Adipocyte (in vitro differentiated cells): ENCODE measurements at regions not wholly inside any gene's neighbourhood (a gene's known extent, or its start where the extent isn't known, plus 50 kb on each side); places are given as distances from the start of the nearest gene placed in this dataset.

ENCODE experiments used
- DNase-seq: peaks from one replicate; pipeline ENCODE4 v3.0.0-alpha.2; 2015; ENCODE audit warnings: low read depth
- H3K27me3 ChIP-seq: replicated peaks from 2 replicates; pipeline ENCODE4 v1.7.0; 2013; ENCODE audit warnings: mild to moderate bottlenecking, low read length, moderate library complexity; ENCODE audit not compliant: control insufficient read depth, insufficient read depth
- H3K36me3 ChIP-seq: 2 replicates; pipeline ENCODE4 v1.7.0; 2013; ENCODE audit warnings: low read length, mild to moderate bottlenecking, moderate library complexity; ENCODE audit not compliant: control insufficient read depth, insufficient read depth, severe bottlenecking
- H3K4me1 ChIP-seq: 2 replicates; pipeline ENCODE4 v1.7.0; 2013; ENCODE audit warnings: mild to moderate bottlenecking, low read length, moderate library complexity; ENCODE audit not compliant: control insufficient read depth, insufficient read depth
- H3K4me3 ChIP-seq: 2 replicates; pipeline ENCODE4 v1.7.0; 2013; ENCODE audit warnings: mild to moderate bottlenecking, low read length, moderate library complexity
- H3K9ac ChIP-seq: 2 replicates; pipeline ENCODE4 v1.7.0; 2013; ENCODE audit warnings: mild to moderate bottlenecking, low read length, moderate library complexity
- H3K9me3 ChIP-seq: 2 replicates; pipeline ENCODE4 v1.7.0; 2013; ENCODE audit warnings: mild to moderate bottlenecking, low read length, moderate library complexity; ENCODE audit not compliant: control insufficient read depth

DNA sequence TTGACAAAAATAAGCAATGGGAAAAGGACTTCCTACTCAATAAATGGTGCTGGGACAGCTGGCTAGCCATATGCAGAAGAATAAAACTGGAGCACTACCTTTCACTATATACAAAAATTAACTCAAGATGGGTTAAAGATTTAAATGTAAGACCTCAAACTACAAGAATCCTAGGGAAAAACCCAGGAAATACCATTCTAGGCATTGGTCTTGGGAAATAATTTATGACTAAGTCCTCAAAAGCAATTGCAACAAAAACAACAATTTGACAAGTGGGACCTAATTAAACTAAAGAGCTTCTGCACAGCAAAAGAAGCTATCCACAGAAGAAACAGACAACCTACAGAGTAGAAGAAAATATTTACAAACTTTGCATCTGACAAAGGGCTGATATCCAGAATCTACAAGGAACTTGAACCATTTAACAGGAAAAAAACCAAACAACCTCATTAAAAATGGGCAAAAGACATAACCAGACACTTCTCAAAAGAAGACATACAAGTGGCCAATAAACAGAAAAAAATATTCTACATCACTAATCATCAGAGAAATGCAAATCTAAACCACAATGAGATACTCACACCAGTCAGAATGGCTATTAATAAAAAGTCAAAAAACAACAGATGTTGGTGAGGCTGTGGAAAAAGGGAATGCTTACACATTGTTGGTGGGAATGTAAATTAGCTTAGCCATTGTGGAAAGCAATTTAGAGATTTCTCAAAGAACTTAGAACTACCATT lies 75.2 kb upstream of the CPEB4 start:
- no peaks in the 10 kb centered on the region for H3K27me3 ChIP-seq
- peaks cover 29% of the 10 kb centered on the region for H3K4me1 ChIP-seq
- no peak overlapping the region for H3K4me3 ChIP-seq
- H3K9ac ChIP-seq, result no peak overlapping the region
- no peaks in the 10 kb centered on the region for H3K36me3 ChIP-seq
- no peaks in the 10 kb centered on the region for H3K9me3 ChIP-seq
- DNase-seq, result peak; percentile 61

DNA sequence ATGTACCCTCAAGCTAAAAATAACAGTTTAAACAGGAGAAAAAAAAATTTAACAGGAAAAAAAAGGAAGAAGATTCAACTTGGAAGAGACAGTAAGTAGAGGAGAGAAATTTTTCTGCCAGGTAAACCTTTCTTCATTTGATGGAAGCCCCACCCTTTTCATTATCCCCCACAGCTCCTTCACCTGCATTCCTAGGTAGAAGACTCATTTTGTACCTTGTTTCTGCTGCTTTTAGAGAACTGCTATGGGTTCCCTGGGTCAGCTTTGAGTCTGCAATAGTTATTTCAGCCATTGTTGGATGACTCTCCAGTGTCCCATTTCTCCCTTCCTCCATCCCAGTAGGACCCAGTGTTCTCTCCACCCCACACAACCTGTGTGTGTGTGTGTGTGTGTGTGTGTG lies 74.1 kb upstream of the CPEB4 start:
- Histone ChIP-seq H3K4me1 (peaks cover 20% of the 10 kb centered on the region), H3K36me3 (no peaks in the 10 kb centered on the region), H3K27me3 (no peaks in the 10 kb centered on the region), H3K9ac (no peak overlapping the region), H3K4me3 (no peak overlapping the region), H3K9me3 (no peaks in the 10 kb centered on the region)
- DNase-seq, result no peak

GRCh38 chr5:173815571-173815970 lies 72.6 kb upstream of the CPEB4 start:
- H3K36me3 ChIP-seq, result no peaks in the 10 kb centered on the region
- no peak for DNase-seq

DNA sequence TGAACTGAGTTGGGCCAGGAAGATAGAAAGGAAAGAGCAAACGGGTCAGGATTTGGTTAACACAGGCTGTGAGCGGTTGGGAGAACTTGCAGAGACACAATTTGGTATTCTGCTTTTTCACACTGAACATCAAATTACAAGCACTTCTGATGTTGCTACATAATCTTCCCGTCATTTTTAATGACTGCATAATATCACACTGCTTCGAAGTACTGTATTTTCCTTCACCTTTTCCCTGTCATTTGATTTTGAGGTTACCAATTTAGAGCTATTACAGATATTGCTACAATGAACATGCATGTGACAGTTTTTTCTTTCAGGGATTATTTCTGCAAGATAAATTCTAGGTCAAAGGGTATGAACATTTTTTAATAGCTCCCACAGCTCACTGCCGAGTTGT lies 71.4 kb upstream of the CPEB4 start:
- H3K9ac ChIP-seq, result no peak overlapping the region
- no peaks in the 10 kb centered on the region for H3K27me3 ChIP-seq
- no peak overlapping the region for H3K4me3 ChIP-seq
- DNase-seq, result no peak
- H3K4me1 ChIP-seq, result peaks cover 11% of the 10 kb centered on the region
- peaks cover 6% of the 10 kb centered on the region for H3K9me3 ChIP-seq
- H3K36me3 ChIP-seq, result no peaks in the 10 kb centered on the region

More at GRCh38 chr5:173815571-173815970, 72.6 kb upstream of the CPEB4 start:
- Histone ChIP-seq H3K27me3 (no peaks in the 10 kb centered on the region), H3K4me1 (peaks cover 11% of the 10 kb centered on the region), H3K9ac (no peak overlapping the region), H3K9me3 (peaks cover 6% of the 10 kb centered on the region), H3K4me3 (no peak overlapping the region)

DNA sequence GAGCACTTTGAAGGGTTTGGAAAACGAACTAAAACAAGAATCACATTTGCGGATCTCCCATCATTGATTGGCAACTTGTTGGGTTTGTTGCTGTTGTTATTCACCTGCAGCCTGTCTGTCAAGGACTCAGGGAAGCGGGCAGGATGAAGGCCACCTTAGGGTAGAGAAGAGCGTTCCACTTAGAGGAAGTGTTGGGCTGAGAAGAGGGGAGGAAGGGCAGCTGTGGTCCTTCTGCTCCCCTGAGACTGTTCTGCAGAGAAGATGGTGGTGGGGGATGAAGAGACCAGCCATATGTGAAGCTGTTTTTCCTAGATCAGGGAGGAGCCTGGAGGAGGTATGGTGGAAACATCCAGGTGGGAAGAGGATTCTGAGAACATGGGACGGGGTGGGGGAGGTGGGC lies 70.6 kb upstream of the CPEB4 start:
- H3K9me3 ChIP-seq, result peaks cover 6% of the 10 kb centered on the region
- H3K9ac ChIP-seq, result no peak overlapping the region
- H3K4me1 ChIP-seq, result peaks cover 8% of the 10 kb centered on the region
- H3K36me3 ChIP-seq, result no peaks in the 10 kb centered on the region
- DNase-seq, result no peak
- H3K27me3 ChIP-seq, result no peaks in the 10 kb centered on the region
- no peak overlapping the region for H3K4me3 ChIP-seq

DNA sequence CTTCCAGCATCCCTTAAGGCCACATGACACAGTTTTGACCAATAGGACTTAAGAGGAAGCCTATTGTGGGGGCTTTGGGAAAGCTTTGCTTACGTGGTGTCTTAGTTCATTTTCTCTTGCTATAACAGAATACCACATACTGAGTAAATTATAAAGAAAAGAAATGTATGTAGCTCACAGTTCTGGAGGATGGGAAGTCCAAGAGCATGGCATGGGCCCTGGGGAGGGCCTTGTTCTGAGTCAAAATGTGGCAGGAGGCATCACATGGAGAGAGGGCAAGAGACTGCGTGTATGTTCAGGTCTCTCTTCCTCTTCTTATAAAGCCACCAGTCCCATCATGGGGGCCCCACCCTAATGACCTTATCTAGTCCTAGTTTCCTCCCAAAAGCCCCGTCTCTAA lies 68.6 kb upstream of the CPEB4 start:
- no peaks in the 10 kb centered on the region for H3K36me3 ChIP-seq

DNA sequence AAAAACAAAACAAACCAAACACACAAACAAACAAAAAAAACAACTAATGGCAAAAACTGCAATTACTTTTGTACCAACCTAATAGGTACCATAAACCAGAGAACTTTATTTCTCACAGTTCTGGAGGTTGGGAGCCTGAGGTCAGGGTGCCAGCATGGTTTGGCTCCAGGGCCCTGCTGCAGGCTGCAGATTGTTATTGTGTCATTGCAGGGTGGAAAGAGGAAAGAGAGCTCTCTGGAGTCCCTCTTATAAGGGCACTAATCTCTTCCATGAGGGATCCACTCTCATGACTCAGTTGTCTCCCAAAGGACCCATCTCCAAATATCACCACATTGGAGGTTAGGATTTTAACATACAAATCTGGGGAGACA lies 64.9 kb upstream of the CPEB4 start:
- H3K9ac ChIP-seq, result no peak overlapping the region
- no peaks in the 10 kb centered on the region for H3K36me3 ChIP-seq
- H3K4me3 ChIP-seq, result no peak overlapping the region
- peaks cover 14% of the 10 kb centered on the region for H3K9me3 ChIP-seq
- no peaks in the 10 kb centered on the region for H3K27me3 ChIP-seq
- no peak for DNase-seq
- peaks cover 17% of the 10 kb centered on the region for H3K4me1 ChIP-seq

More for the DNA sequence above, 68.6 kb upstream of the CPEB4 start:
- no peak for DNase-seq
- H3K9me3 ChIP-seq, result peaks cover 6% of the 10 kb centered on the region
- H3K27me3 ChIP-seq, result no peaks in the 10 kb centered on the region
- H3K9ac ChIP-seq, result no peak overlapping the region
- H3K4me1 ChIP-seq, result peaks cover 10% of the 10 kb centered on the region
- no peak overlapping the region for H3K4me3 ChIP-seq

GRCh38 chr5:173823721-173824567 lies 64.2 kb upstream of the CPEB4 start:
- peaks cover 17% of the 10 kb centered on the region for H3K4me1 ChIP-seq
- DNase-seq, result peak; percentile 91
- H3K27me3 ChIP-seq, result no peaks in the 10 kb centered on the region
- H3K9ac ChIP-seq, result no peak overlapping the region
- H3K9me3 ChIP-seq, result peaks cover 15% of the 10 kb centered on the region
- no peaks in the 10 kb centered on the region for H3K36me3 ChIP-seq
- H3K4me3 ChIP-seq, result no peak overlapping the region

DNA sequence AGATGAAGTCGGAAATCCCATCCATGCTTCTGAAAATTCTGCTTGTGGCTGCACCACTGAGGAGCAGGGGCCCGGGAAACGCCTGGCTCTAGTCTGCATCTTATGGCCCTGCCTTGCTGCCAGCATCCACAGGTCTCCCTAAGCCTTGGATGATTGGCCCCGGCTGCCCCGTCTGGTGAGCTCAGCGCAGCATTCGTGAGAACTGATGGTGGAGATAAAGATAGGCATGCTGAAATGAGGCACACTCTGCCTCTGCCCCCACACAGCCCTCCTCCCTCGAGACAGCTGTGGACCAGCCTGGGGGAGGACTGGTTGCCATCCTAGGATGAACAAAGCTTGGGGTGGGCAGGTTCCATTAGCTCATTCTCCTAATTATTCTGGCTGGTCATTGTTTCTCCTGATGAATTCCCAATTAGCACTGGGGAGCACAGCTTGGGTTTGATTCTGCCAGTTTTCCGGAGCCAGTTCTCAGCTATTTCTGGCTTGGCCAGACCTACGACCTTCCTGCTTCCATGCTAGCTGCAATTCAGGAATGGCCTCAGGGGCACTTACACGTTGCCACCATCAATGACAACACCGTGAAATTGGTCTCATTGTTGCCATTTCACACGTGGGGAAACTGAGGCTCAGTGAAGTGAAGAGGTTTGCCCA lies 62.8 kb upstream of the CPEB4 start:
- Histone ChIP-seq H3K27me3 (no peaks in the 10 kb centered on the region), H3K36me3 (no peaks in the 10 kb centered on the region), H3K4me1 (peaks cover 17% of the 10 kb centered on the region), H3K9ac (no peak overlapping the region), H3K4me3 (no peak overlapping the region), H3K9me3 (peaks cover 9% of the 10 kb centered on the region)
- peak; percentile 65 for DNase-seq

- H3K36me3 ChIP-seq, result no peaks in the 10 kb centered on the region
- no peak for DNase-seq
- H3K4me3 ChIP-seq, result no peak overlapping the region
- H3K9ac ChIP-seq, result no peak overlapping the region
- peaks cover 17% of the 10 kb centered on the region for H3K4me1 ChIP-seq
- H3K27me3 ChIP-seq, result no peaks in the 10 kb centered on the region
- H3K9me3 ChIP-seq, result peaks cover 9% of the 10 kb centered on the region
These were observed 62.1 kb upstream of the CPEB4 start for GRCh38 chr5:173826086-173826427.
